Sigmoid colon (tissue), 4 donors: ENCODE measurements at regions not wholly inside any gene's neighbourhood (a gene's known extent, or its start where the extent isn't known, plus 50 kb on each side); places are given as distances from the start of the nearest gene placed in this dataset.

Experiments used
- POLR2AphosphoS5 ChIP-seq, 4 donors: sonication (generic); formaldehyde crosslinking; IDR thresholded peaks; one replicate each; pipeline ENCODE4 v1.6.1; 2017; ENCODE audit warnings: antibody characterized with exemption in 4 of 4
- TF ChIP-seq, protein P1 (sequence below), 4 experiments: fragments of 450-650 bp in 3 of 4; fragments of 200-600 bp in 1 of 4; IDR thresholded peaks; one replicate each; pipeline ENCODE4 v1.5.1; 2016 to 2019; ENCODE audit warnings: antibody characterized with exemption in 4 of 4, mild to moderate bottlenecking in 3 of 4, moderate library complexity in 2 of 4

DNA sequence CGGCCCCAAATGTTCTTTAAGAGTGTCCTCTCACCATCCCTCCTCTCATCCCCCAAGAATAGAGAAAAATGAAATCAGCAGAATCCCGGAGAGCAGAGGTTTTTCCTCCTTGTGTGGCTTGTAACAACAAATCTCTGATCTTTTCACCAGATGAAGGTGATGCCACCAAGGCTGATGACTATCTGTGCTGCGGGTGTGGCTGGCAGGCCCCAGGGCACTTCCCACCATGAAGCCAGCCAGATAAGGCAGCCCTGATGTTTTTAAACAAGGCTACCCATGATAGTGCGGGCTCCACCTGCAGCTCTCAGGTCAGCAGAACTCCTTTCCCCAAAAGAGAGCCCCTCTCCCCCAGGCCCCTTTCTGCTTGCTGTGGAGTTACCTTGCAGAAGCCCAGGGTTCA is 58.0 kb upstream of the PARP11 start:
- TF ChIP-seq, protein P1, sequence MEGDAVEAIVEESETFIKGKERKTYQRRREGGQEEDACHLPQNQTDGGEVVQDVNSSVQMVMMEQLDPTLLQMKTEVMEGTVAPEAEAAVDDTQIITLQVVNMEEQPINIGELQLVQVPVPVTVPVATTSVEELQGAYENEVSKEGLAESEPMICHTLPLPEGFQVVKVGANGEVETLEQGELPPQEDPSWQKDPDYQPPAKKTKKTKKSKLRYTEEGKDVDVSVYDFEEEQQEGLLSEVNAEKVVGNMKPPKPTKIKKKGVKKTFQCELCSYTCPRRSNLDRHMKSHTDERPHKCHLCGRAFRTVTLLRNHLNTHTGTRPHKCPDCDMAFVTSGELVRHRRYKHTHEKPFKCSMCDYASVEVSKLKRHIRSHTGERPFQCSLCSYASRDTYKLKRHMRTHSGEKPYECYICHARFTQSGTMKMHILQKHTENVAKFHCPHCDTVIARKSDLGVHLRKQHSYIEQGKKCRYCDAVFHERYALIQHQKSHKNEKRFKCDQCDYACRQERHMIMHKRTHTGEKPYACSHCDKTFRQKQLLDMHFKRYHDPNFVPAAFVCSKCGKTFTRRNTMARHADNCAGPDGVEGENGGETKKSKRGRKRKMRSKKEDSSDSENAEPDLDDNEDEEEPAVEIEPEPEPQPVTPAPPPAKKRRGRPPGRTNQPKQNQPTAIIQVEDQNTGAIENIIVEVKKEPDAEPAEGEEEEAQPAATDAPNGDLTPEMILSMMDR (IDR thresholded peaks at IDR 0.05): no peak
- TF ChIP-seq POLR2AphosphoS5 (IDR thresholded peaks at IDR 0.05): no peak
